A673 (cell line): ENCODE measurements at regions not wholly inside any gene's neighbourhood (a gene's known extent, or its start where the extent isn't known, plus 50 kb on each side); places are given as distances from the start of the nearest gene placed in this dataset.

ENCODE experiments used
- BruUV-seq: library from RNA; stranded (reverse); fragments of 400-500 nt; replicated peaks from 2 replicates; lab custom pipeline; 2021; lab: Mats Ljungman, UMichigan
- CTCF ChIA-PET: fragments of 300-600 bp; sonication (Branson Sonifier 250); formaldehyde crosslinking; loops from one replicate; lab custom pipeline; 2022; ENCODE audit warnings: antibody characterized with exemption; lab: Charles Lee
- POLR2A ChIA-PET: fragments of 300-600 bp; sonication (Branson Sonifier 250); formaldehyde crosslinking; loops from one replicate; lab custom pipeline; 2022; ENCODE audit warnings: antibody characterized with exemption; ENCODE audit not compliant: low non-redundant PET; lab: Charles Lee
- DNase-seq: peaks from one replicate; pipeline ENCODE4 v3.0.0-alpha.2; 2015; ENCODE audit warnings: low spot score
- H3K27ac ChIP-seq: fragments of 200-600 bp; sonication (generic); 2 replicates; pipeline ENCODE4 v1.5.1; 2016; ENCODE audit warnings: mixed run types, low read depth, mild to moderate bottlenecking, mixed read lengths, antibody characterized with exemption, low read length; ENCODE audit not compliant: poor library complexity, severe bottlenecking
- H3K27me3 ChIP-seq: fragments of 200-600 bp; sonication (generic); replicated peaks from 2 replicates; pipeline ENCODE4 v1.6.1; 2017; ENCODE audit warnings: mixed run types, low read depth, mild to moderate bottlenecking, mixed read lengths, antibody characterized with exemption, low read length; ENCODE audit not compliant: insufficient read depth, poor library complexity
- H3K36me3 ChIP-seq: fragments of 200-600 bp; sonication (generic); 2 replicates; pipeline ENCODE4 v1.6.1; 2016; ENCODE audit warnings: mixed run types, mild to moderate bottlenecking, mixed read lengths, antibody characterized with exemption, low read length; ENCODE audit not compliant: insufficient read depth, poor library complexity, severe bottlenecking
- H3K4me1 ChIP-seq: fragments of 200-600 bp; sonication (generic); 2 replicates; pipeline ENCODE4 v1.6.1; 2017; ENCODE audit warnings: mixed run types, mild to moderate bottlenecking, mixed read lengths, antibody characterized with exemption, low read length; ENCODE audit not compliant: insufficient read depth, poor library complexity, severe bottlenecking
- H3K4me3 ChIP-seq: fragments of 200-600 bp; sonication (generic); 2 replicates; pipeline ENCODE4 v1.5.1; 2016; ENCODE audit warnings: low read depth, mixed run types, mild to moderate bottlenecking, mixed read lengths, low read length; ENCODE audit not compliant: poor library complexity, severe bottlenecking
- H3K9me3 ChIP-seq: fragments of 200-600 bp; sonication (generic); 2 replicates; pipeline ENCODE4 v1.6.1; 2016; ENCODE audit warnings: mixed run types, low read depth, mild to moderate bottlenecking, mixed read lengths, antibody characterized with exemption, low read length; ENCODE audit not compliant: poor library complexity, severe bottlenecking
- EZH2 ChIP-seq: fragments of 200-600 bp; sonication (generic); IDR thresholded peaks from 2 replicates; pipeline ENCODE4 v1.6.1; 2017; ENCODE audit warnings: borderline replicate concordance, low read depth, mild to moderate bottlenecking, mixed read lengths, antibody characterized with exemption, low read length; ENCODE audit not compliant: poor library complexity, severe bottlenecking
- intact Hi-C: fragments of 100-400 bp; cut with micrococcal nuclease; formaldehyde crosslinking; loops from one replicate; pipeline ENCODE4 v1.10.0; 2022; ENCODE audit not compliant: unreplicated experiment
- TF ChIP-seq, protein P1 (sequence below): fragments of 300-800, 200-600 bp; sonication (generic); conservative IDR thresholded peaks from 2 replicates; pipeline ENCODE4 v1.5.1; 2017; ENCODE audit warnings: low read depth, mild to moderate bottlenecking, antibody characterized with exemption, low read length, moderate library complexity, mixed read lengths

DNA sequence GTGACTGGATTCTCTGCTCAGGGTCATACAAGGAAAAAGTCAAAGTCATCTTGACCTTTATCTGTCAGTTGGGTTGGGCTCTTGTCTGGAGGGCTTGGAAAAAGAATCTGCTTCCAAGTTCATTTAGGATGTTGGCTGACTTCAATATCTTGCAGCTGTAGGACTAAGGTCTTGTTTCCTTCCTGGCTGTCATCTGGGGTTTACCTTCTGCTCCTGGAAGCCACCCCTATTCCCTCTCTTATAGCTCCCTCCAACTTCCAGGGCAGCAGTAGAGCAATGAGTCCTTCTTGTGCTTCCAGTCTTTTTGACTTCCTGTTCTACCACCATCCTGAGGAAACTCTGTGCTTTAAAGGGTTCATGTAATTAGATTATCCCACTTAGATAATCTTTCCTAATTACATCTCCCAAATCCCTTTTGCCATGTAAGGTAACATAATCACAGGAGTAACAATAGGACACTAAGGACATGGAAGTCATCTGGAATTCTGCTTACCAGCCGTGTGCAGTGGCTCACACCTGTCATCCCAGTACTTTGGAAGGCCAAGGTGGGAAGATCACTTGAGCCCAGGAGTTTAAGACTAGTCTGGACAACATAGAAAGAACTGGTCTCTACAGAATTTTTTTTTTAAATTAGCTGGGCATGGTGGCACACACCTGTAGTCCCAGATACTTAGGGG is 170.7 kb upstream of the KITLG start:
- H3K4me3 ChIP-seq, result no peak overlapping the region
- TF ChIP-seq EZH2, result no peak
- TF ChIP-seq, protein P1, sequence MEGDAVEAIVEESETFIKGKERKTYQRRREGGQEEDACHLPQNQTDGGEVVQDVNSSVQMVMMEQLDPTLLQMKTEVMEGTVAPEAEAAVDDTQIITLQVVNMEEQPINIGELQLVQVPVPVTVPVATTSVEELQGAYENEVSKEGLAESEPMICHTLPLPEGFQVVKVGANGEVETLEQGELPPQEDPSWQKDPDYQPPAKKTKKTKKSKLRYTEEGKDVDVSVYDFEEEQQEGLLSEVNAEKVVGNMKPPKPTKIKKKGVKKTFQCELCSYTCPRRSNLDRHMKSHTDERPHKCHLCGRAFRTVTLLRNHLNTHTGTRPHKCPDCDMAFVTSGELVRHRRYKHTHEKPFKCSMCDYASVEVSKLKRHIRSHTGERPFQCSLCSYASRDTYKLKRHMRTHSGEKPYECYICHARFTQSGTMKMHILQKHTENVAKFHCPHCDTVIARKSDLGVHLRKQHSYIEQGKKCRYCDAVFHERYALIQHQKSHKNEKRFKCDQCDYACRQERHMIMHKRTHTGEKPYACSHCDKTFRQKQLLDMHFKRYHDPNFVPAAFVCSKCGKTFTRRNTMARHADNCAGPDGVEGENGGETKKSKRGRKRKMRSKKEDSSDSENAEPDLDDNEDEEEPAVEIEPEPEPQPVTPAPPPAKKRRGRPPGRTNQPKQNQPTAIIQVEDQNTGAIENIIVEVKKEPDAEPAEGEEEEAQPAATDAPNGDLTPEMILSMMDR, result no peak
- no peaks in the 10 kb centered on the region for H3K27me3 ChIP-seq
- H3K4me1 ChIP-seq, result no peaks in the 10 kb centered on the region
- no peak for DNase-seq
- ChIA-PET CTCF (no interaction called here), POLR2A (interaction anchor here (0.6 kb wide), 1 partner anchor 67 kb away, joined by 3 read pairs; no protein-coding TSS in a partner anchor)
- H3K27ac ChIP-seq, result no peak overlapping the region
- H3K9me3 ChIP-seq, result no peaks in the 10 kb centered on the region
- H3K36me3 ChIP-seq, result no peaks in the 10 kb centered on the region
- BruUV-seq, result no TSS peak
- intact Hi-C loops, result no loop called here

DNA sequence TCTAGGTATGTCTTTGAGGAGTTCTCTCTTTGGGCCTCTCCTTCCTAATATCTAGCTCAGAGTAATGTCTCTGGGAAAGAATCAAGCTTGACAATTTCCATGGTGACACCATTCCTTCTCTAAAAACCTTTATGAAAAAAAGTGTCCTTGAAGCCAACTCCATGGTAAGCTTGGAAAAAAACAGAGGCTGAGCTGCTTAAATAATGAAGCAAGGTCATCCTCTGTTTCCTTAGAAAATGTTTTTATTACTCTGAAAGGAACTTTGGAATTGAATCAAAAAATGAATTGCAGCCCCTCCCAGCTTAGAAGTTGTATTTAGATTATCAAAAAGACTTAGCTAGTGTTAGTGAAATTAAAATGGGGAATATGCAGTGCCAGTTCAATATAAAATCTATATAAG is 166.1 kb upstream of the KITLG start:
- DNase-seq, result no peak
- no peak overlapping the region for H3K4me3 ChIP-seq
- no peaks in the 10 kb centered on the region for H3K27me3 ChIP-seq
- POLR2A ChIA-PET, result no interaction called here
- H3K4me1 ChIP-seq, result no peaks in the 10 kb centered on the region
- no peak for TF ChIP-seq EZH2
- TF ChIP-seq, protein P1, result no peak
- CTCF ChIA-PET, result no interaction called here
- no peaks in the 10 kb centered on the region for H3K9me3 ChIP-seq
- BruUV-seq, result no TSS peak
- intact Hi-C loops, result no loop called here
- no peak overlapping the region for H3K27ac ChIP-seq
- H3K36me3 ChIP-seq, result no peaks in the 10 kb centered on the region

DNA sequence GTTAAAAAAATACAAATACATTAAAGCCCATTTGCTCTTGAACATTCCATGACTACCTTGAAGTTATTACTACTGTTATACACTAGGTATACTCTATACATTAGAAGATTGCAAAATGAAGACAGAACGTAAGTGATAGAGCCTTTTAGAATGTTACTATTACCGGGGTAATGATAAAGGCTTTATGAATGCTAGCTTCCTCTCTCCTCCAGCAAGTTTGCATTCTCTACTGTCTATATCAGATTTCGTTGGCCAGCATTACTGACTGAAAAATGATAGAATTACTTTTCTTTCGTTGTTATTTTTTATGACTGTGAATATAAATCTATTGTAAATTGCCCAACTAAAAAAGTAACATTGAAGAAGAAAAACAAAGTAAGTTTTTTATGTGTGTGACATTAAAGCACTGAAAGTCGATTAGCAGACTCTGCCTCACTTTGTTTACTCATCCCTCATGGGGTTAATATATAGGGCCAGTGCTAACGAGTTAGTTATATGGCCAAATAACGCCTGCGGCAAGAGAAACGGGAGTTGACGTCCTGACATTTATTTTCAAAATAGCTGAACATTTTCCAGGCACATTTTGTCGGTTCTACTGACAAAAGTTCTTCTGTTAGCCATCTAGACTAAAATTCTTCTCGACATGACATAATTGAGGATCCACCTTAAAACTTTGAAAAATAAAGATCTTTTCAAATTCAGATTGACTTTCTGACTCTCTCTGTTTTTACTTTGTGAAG is 163.8 kb upstream of the KITLG start:
- no TSS peak for BruUV-seq
- DNase-seq, result no peak
- Histone ChIP-seq H3K4me1 (no peaks in the 10 kb centered on the region), H3K27me3 (no peaks in the 10 kb centered on the region), H3K36me3 (no peaks in the 10 kb centered on the region), H3K9me3 (no peaks in the 10 kb centered on the region), H3K27ac (no peak overlapping the region), H3K4me3 (no peak overlapping the region)
- CTCF ChIA-PET, result no interaction called here
- intact Hi-C loops, result no loop called here
- TF ChIP-seq, protein P1, result no peak
- TF ChIP-seq EZH2, result no peak
- POLR2A ChIA-PET, result no interaction called here
